ENCODE measurements at regions not wholly inside any gene's neighbourhood (a gene's known extent, or its start where the extent isn't known, plus 50 kb on each side); places are given as distances from the start of the nearest gene placed in this dataset.

DNA sequence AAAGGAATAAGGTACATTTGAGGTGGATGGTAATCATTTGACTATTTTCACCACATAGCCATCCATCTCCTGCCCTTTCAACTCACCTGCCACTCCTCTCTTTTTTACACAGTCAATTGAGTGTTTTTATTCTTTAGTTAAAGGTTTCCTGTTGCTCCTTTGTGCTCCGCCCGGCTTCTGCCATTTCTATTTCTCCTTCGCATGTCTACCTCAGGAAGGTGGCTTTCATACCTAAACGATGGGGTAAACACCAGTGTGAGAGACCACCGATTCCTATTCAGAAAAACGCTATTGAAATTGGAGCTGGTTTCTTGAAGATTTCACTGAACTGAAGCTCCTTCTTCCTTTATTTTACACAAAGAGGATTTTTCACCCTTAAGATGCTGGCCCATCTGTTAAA lies 1628.0 kb upstream of the PIK3C3 start:
- no peaks in the 10 kb centered on the region for H3K36me3 Mint-ChIP-seq
- CTCF ChIA-PET = no interaction called here
- no CpG with 5 or more reads among the region's 6 CpGs for WGBS (ENCODE audit: insufficient coverage)
- POLR2A ChIA-PET = no interaction called here
- Histone ChIP-seq H3K4me3 (ENCODE audit: control insufficient read depth in 1 of 2, extremely low read depth in 1 of 2, low read length in 1 of 2) (no peak overlapping the region), H3K36me3 (ENCODE audit: control insufficient read depth in 2 of 2, extremely low read depth in 1 of 2, insufficient read depth in 1 of 2, low read length in 1 of 2) (no peaks in the 10 kb centered on the region), H3K4me1 (ENCODE audit: control insufficient read depth in 1 of 2, extremely low read depth in 1 of 2, insufficient read depth in 2 of 2, low read length in 2 of 2) (no peaks in the 10 kb centered on the region), H3K27me3 (replicated peaks in 1 of 2; ENCODE audit: control insufficient read depth in 2 of 2, extremely low read depth in 1 of 2, insufficient read depth in 2 of 2, low read length in 1 of 2) (no peaks in the 10 kb centered on the region), H3K9me3 (no peaks in the 10 kb centered on the region), H3K27ac (ENCODE audit: low read length) (no peak overlapping the region)
- H3K9me3 Mint-ChIP-seq = peaks cover 15 to 20% (median 19%) of the 10 kb centered on the region in 3 donors
- H3K4me3 Mint-ChIP-seq = no peak overlapping the region
- DNase-seq (no peak), ATAC-seq (replicated peaks in 1 of 4) (no peak)
- no peaks in the 10 kb centered on the region for H3K27me3 Mint-ChIP-seq
- no peaks in the 10 kb centered on the region for H3K4me1 Mint-ChIP-seq
- no peak overlapping the region for H3K27ac Mint-ChIP-seq

DNA sequence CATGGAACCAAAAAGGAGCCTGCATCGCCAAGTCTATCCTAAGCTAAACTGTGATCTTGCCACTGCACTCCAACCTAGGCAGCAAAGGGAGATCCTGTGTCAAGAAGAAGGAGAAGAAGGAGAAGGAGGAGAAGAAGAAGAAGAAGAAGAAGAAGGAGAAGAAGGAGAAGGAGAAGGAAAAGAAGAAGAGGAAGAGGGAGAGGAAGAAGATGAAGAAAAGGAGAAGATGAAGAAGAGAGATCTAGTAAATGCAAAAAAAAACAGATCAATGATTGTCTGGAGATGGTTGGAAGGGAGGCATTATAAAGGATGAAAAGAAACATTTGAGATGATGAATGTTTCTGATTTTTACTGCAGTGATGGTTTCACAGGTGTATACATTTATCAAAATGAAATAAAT lies 1629.0 kb upstream of the PIK3C3 start:
- ATAC-seq (replicated peaks in 1 of 4) (no peak), DNase-seq (no peak)
- H3K27me3 ChIP-seq (replicated peaks in 1 of 2; ENCODE audit: control insufficient read depth in 2 of 2, extremely low read depth in 1 of 2, insufficient read depth in 2 of 2, low read length in 1 of 2) = no peaks in the 10 kb centered on the region
- peaks cover 15 to 23% (median 20%) of the 10 kb centered on the region in 3 donors for H3K9me3 Mint-ChIP-seq
- no peaks in the 10 kb centered on the region for H3K4me1 Mint-ChIP-seq
- H3K4me3 ChIP-seq (ENCODE audit: control insufficient read depth in 1 of 2, extremely low read depth in 1 of 2, low read length in 1 of 2) = no peak overlapping the region
- no peaks in the 10 kb centered on the region for H3K36me3 ChIP-seq (ENCODE audit: control insufficient read depth in 2 of 2, extremely low read depth in 1 of 2, insufficient read depth in 1 of 2, low read length in 1 of 2)
- H3K36me3 Mint-ChIP-seq = no peaks in the 10 kb centered on the region
- no peaks in the 10 kb centered on the region for H3K4me1 ChIP-seq (ENCODE audit: control insufficient read depth in 1 of 2, extremely low read depth in 1 of 2, insufficient read depth in 2 of 2, low read length in 2 of 2)
- WGBS (ENCODE audit: insufficient coverage) = no CpG with 5 or more reads among the region's 1 CpG
- H3K27ac ChIP-seq (ENCODE audit: low read length) = no peak overlapping the region
- ChIA-PET POLR2A (no interaction called here), CTCF (no interaction called here)
- H3K9me3 ChIP-seq = no peaks in the 10 kb centered on the region
- H3K27me3 Mint-ChIP-seq = no peaks in the 10 kb centered on the region
- no peak overlapping the region for H3K4me3 Mint-ChIP-seq
- no peak overlapping the region for H3K27ac Mint-ChIP-seq

DNA sequence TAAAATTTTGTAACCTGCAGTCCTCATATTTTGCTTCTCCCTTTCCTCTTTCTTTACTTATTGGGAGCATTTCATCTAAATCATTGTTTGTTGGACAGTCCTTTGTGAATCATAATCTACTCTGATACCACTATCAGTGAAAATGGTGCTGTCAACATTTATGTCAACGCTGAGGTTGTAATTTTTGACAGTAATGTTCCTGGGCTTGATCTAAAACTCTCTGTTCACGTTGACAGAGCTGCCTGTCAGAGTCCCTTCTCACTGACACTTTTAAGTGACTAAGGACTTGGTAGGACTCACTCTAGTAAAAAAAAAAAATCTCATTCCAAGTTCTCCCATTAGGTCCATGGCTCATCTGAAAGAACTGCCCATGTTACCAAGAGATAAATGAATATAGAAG lies 1640.8 kb upstream of the PIK3C3 start:
- WGBS (ENCODE audit: insufficient coverage) = no CpG with 5 or more reads among the region's 2 CpGs
- Mint-ChIP-seq H3K9me3 (peaks cover 17 to 19% (median 18%) of the 10 kb centered on the region in 3 donors), H3K4me1 (no peaks in the 10 kb centered on the region), H3K36me3 (no peaks in the 10 kb centered on the region), H3K27me3 (no peaks in the 10 kb centered on the region), H3K4me3 (no peak overlapping the region), H3K27ac (no peak overlapping the region)
- ChIA-PET POLR2A (no interaction called here), CTCF (no interaction called here)
- H3K4me3 ChIP-seq (ENCODE audit: control insufficient read depth in 1 of 2, extremely low read depth in 1 of 2, low read length in 1 of 2) = no peak overlapping the region
- H3K36me3 ChIP-seq (ENCODE audit: control insufficient read depth in 2 of 2, extremely low read depth in 1 of 2, insufficient read depth in 1 of 2, low read length in 1 of 2) = no peaks in the 10 kb centered on the region
- no peaks in the 10 kb centered on the region for H3K9me3 ChIP-seq
- no peaks in the 10 kb centered on the region for H3K4me1 ChIP-seq (ENCODE audit: control insufficient read depth in 1 of 2, extremely low read depth in 1 of 2, insufficient read depth in 2 of 2, low read length in 2 of 2)
- no peaks in the 10 kb centered on the region for H3K27me3 ChIP-seq (replicated peaks in 1 of 2; ENCODE audit: control insufficient read depth in 2 of 2, extremely low read depth in 1 of 2, insufficient read depth in 2 of 2, low read length in 1 of 2)
- ATAC-seq (replicated peaks in 1 of 4) = no peak
- no peak for DNase-seq
- no peak overlapping the region for H3K27ac ChIP-seq (ENCODE audit: low read length)

DNA sequence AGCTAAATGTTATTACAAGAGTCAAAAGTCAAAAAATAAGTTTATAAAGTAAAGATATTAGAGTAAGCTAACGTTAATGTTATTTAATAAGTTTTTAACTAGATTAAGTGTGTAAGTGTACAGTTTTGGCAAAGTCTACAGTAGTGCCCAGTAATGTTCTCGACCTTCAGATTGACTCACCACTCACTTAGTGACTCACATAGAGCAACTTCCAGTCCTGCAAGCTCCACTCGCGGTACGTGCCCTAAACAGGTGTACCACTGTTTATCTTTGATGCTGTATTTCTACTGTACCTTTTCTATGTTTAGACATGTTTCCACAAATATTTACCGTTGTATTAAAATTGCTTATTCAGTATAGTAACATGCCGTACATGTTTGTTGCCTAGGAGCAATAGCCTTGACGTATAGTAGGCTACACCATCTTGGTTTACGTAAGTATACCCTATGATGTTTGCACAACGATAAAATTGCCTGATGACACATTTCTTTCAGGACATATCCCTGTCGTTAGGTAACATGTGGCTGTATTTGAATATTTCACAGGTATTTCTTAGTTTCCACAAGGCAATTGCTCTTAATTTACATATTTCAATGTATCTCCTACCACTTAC lies 1641.9 kb upstream of the PIK3C3 start:
- ChIA-PET POLR2A (no interaction called here), CTCF (no interaction called here)
- H3K4me1 Mint-ChIP-seq = no peaks in the 10 kb centered on the region
- H3K4me1 ChIP-seq (ENCODE audit: control insufficient read depth in 1 of 2, extremely low read depth in 1 of 2, insufficient read depth in 2 of 2, low read length in 2 of 2) = no peaks in the 10 kb centered on the region
- no peak overlapping the region for H3K4me3 ChIP-seq (ENCODE audit: control insufficient read depth in 1 of 2, extremely low read depth in 1 of 2, low read length in 1 of 2)
- H3K36me3 ChIP-seq (ENCODE audit: control insufficient read depth in 2 of 2, extremely low read depth in 1 of 2, insufficient read depth in 1 of 2, low read length in 1 of 2) = no peaks in the 10 kb centered on the region
- ATAC-seq (replicated peaks in 1 of 4) (no peak), DNase-seq (no peak)
- H3K27me3 Mint-ChIP-seq = no peaks in the 10 kb centered on the region
- no peaks in the 10 kb centered on the region for H3K9me3 ChIP-seq
- H3K36me3 Mint-ChIP-seq = no peaks in the 10 kb centered on the region
- 79% methylated on average over 4 of the region's 11 CpGs for WGBS (ENCODE audit: insufficient coverage)
- H3K4me3 Mint-ChIP-seq = no peak overlapping the region
- no peaks in the 10 kb centered on the region for H3K27me3 ChIP-seq (replicated peaks in 1 of 2; ENCODE audit: control insufficient read depth in 2 of 2, extremely low read depth in 1 of 2, insufficient read depth in 2 of 2, low read length in 1 of 2)
- H3K27ac Mint-ChIP-seq = no peak overlapping the region
- H3K27ac ChIP-seq (ENCODE audit: low read length) = no peak overlapping the region
- peaks cover 12 to 17% (median 14%) of the 10 kb centered on the region in 3 donors for H3K9me3 Mint-ChIP-seq

DNA sequence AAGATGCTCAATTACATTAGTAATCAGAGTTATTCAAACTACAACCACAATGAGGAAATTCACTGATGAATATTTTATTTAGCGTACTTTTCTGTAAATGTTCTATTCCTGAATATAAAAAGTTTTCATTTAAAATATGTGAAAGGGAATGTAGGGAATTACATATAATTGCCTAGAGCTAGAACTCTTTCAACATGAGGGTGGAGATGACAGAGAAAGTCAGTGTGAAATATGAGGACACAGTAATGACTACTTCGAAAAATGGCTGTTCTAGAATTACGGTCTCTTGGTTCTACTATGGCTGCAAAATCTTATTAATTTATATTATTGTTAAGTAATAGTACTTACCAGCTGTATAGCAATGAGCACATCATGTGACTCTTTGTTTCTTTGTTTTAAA lies 1647.4 kb upstream of the PIK3C3 start:
- Mint-ChIP-seq H3K27ac (no peak overlapping the region), H3K36me3 (no peaks in the 10 kb centered on the region), H3K9me3 (peaks cover 7 to 8% (median 7%) of the 10 kb centered on the region in 3 donors), H3K4me3 (no peak overlapping the region), H3K27me3 (no peaks in the 10 kb centered on the region), H3K4me1 (no peaks in the 10 kb centered on the region)
- Histone ChIP-seq H3K27ac (ENCODE audit: low read length) (no peak overlapping the region), H3K4me1 (ENCODE audit: control insufficient read depth in 1 of 2, extremely low read depth in 1 of 2, insufficient read depth in 2 of 2, low read length in 2 of 2) (no peaks in the 10 kb centered on the region), H3K9me3 (peaks cover 2% of the 10 kb centered on the region), H3K36me3 (ENCODE audit: control insufficient read depth in 2 of 2, extremely low read depth in 1 of 2, insufficient read depth in 1 of 2, low read length in 1 of 2) (no peaks in the 10 kb centered on the region), H3K27me3 (replicated peaks in 1 of 2; ENCODE audit: control insufficient read depth in 2 of 2, extremely low read depth in 1 of 2, insufficient read depth in 2 of 2, low read length in 1 of 2) (no peaks in the 10 kb centered on the region), H3K4me3 (ENCODE audit: control insufficient read depth in 1 of 2, extremely low read depth in 1 of 2, low read length in 1 of 2) (no peak overlapping the region)
- DNase-seq = no peak
- ChIA-PET POLR2A (no interaction called here), CTCF (no interaction called here)
- ATAC-seq (replicated peaks in 1 of 4) = no peak
- WGBS (ENCODE audit: insufficient coverage) = no CpG with 5 or more reads among the region's 3 CpGs

DNA sequence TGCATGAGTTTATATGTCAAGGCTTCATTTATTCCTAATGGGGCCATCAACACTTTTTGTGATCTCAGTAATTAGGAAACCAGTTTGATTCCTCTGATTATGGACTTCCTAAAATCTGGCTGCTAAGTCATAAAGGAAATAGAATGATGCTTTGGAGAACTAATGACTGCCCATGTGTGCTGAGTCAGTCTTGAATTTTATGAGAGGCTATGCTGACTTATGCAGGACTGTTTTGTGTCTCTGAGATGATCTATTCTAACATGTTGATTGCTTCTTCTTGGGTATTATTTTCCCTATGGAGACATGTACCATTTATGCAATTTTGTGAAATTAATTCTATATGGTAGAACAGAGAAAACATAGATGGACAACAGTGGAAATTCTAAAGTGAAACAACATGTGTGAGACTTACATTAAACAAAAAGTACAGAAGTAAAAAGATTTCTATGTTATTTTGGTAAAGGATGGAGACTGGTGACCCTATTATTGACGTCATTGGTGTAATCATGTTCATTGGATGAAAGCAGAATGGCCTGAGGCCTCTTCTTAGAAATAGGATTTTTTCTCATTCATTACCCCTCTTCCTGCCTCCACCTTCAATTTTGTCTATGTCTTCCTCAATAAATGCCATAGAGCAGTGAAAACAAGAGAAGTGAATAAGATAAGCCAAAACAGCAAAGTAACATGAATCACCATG lies 1658.2 kb upstream of the PIK3C3 start:
- Histone ChIP-seq H3K9me3 (no peaks in the 10 kb centered on the region), H3K27ac (ENCODE audit: low read length) (no peak overlapping the region), H3K4me3 (ENCODE audit: control insufficient read depth in 1 of 2, extremely low read depth in 1 of 2, low read length in 1 of 2) (no peak overlapping the region), H3K27me3 (replicated peaks in 1 of 2; ENCODE audit: control insufficient read depth in 2 of 2, extremely low read depth in 1 of 2, insufficient read depth in 2 of 2, low read length in 1 of 2) (no peaks in the 10 kb centered on the region), H3K4me1 (ENCODE audit: control insufficient read depth in 1 of 2, extremely low read depth in 1 of 2, insufficient read depth in 2 of 2, low read length in 2 of 2) (no peaks in the 10 kb centered on the region), H3K36me3 (ENCODE audit: control insufficient read depth in 2 of 2, extremely low read depth in 1 of 2, insufficient read depth in 1 of 2, low read length in 1 of 2) (no peaks in the 10 kb centered on the region)
- POLR2A ChIA-PET = no interaction called here
- ATAC-seq (replicated peaks in 1 of 4) (no peak), DNase-seq (no peak)
- Mint-ChIP-seq H3K27ac (no peak overlapping the region), H3K36me3 (no peaks in the 10 kb centered on the region), H3K4me3 (no peak overlapping the region), H3K9me3 (peaks cover 12 to 27% (median 22%) of the 10 kb centered on the region in 3 donors), H3K4me1 (no peaks in the 10 kb centered on the region), H3K27me3 (no peaks in the 10 kb centered on the region)
- no CpG with 5 or more reads among the region's 1 CpG for WGBS (ENCODE audit: insufficient coverage)
- CTCF ChIA-PET = interaction anchor here in 1 of 2 donors (0.6 kb wide), 1 partner anchor 1818 kb away, joined by 4 read pairs; no protein-coding TSS in a partner anchor

All from T-cell (primary cell).